Sigmoid colon (tissue), 6 donors: ENCODE measurements at regions not wholly inside any gene's neighbourhood (a gene's known extent, or its start where the extent isn't known, plus 50 kb on each side); places are given as distances from the start of the nearest gene placed in this dataset.

Source experiments
- DNase-seq: peaks from one replicate; pipeline ENCODE4 v3.0.0-alpha.2; 2019
- H3K27ac ChIP-seq, 4 donors: fragments of 200-600 bp; sonication (generic); one replicate each; pipeline ENCODE4 v1.5.1; 2016 to 2019; ENCODE audit warnings: mild to moderate bottlenecking in 1 of 4
- H3K27me3 ChIP-seq, 3 donors: fragments of 200-600 bp; sonication (generic); one replicate each; pipeline ENCODE4 v1.5.1; 2019; ENCODE audit warnings: mild to moderate bottlenecking in 1 of 3
- H3K36me3 ChIP-seq, 4 donors: fragments of 200-600 bp; sonication (generic); one replicate each; pipeline ENCODE4 v1.5.1; 2016 to 2019
- H3K4me1 ChIP-seq, 4 donors: fragments of 200-600 bp; sonication (generic); one replicate each; pipeline ENCODE4 v1.5.1; 2017 to 2019
- H3K4me3 ChIP-seq, 4 donors: fragments of 200-600 bp; sonication (generic); one replicate each; pipeline ENCODE4 v1.5.1; 2017 to 2019; ENCODE audit warnings: mild to moderate bottlenecking in 2 of 4, moderate library complexity in 1 of 4
- H3K9me3 ChIP-seq, 4 donors: fragments of 200-600 bp in 3 of 4; sonication (generic) in 3 of 4; one replicate each; pipeline versions ENCODE4 v1.5.1 to v1.6.1; 2013 to 2019
- CTCF ChIP-seq, 4 experiments: fragments of 450-650 bp in 3 of 4; fragments of 200-600 bp in 1 of 4; IDR thresholded peaks; one replicate each; pipeline ENCODE4 v1.5.1; 2016 to 2019; ENCODE audit warnings: antibody characterized with exemption in 4 of 4, mild to moderate bottlenecking in 3 of 4, moderate library complexity in 2 of 4
- EP300 ChIP-seq, 4 donors: sonication (generic); formaldehyde crosslinking; IDR thresholded peaks; one replicate each; pipeline ENCODE4 v1.6.1; 2017; ENCODE audit warnings: antibody characterized with exemption in 4 of 4
- POLR2A ChIP-seq, 2 donors: fragments of 450-650 bp; IDR thresholded peaks; one replicate each; pipeline ENCODE4 v1.6.1; 2016; ENCODE audit warnings: antibody characterized with exemption in 2 of 2, mild to moderate bottlenecking in 2 of 2, moderate library complexity in 2 of 2
- POLR2AphosphoS5 ChIP-seq, 4 donors: sonication (generic); formaldehyde crosslinking; IDR thresholded peaks; one replicate each; pipeline ENCODE4 v1.6.1; 2017; ENCODE audit warnings: antibody characterized with exemption in 4 of 4
- WGBS, 2 donors: extraction: QIAGEN DNeasy Blood & Tissue Kit; methylation state at CpG; one replicate each; pipeline ENCODE4 v1.1.7; 2013; 5-methylcytosine and 5-hydroxymethylcytosine counted together
- intact Hi-C: fragments of 100-400 bp; cut with DNase I; formaldehyde crosslinking; loops from one replicate; pipeline ENCODE4 v1.15.1; 2023
- donor health status: healthy with polysubstance abuse.
- donor health status: healthy.

- Histone ChIP-seq H3K9me3 (no peaks in the 10 kb centered on the region), H3K27me3 (no peaks in the 10 kb centered on the region), H3K36me3 (no peaks in the 10 kb centered on the region), H3K4me1 (no peaks in the 10 kb centered on the region), H3K4me3 (no peak overlapping the region), H3K27ac (no peak overlapping the region)
- no peak for DNase-seq
- 86 to 90% methylated on average over 3 of the region's 3 CpGs for WGBS, 2 donors
- TF ChIP-seq POLR2AphosphoS5 (IDR thresholded peaks at IDR 0.05) (no peak), POLR2A (IDR thresholded peaks at IDR 0.05) (no peak), CTCF (IDR thresholded peaks at IDR 0.05) (no peak)
- intact Hi-C loops: no loop called here
These were observed 291.3 kb upstream of the ANKRD50 start for GRCh38 chr4:125003840-125004239.

GRCh38 chr4:124997991-124998390 is 285.5 kb upstream of the ANKRD50 start:
- Histone ChIP-seq H3K9me3 (no peaks in the 10 kb centered on the region), H3K36me3 (no peaks in the 10 kb centered on the region), H3K4me3 (no peak overlapping the region), H3K4me1 (no peaks in the 10 kb centered on the region), H3K27ac (no peak overlapping the region), H3K27me3 (no peaks in the 10 kb centered on the region)
- no peak for TF ChIP-seq POLR2A (IDR thresholded peaks at IDR 0.05)
- TF ChIP-seq EP300 (IDR thresholded peaks at IDR 0.05): no peak
- no peak for TF ChIP-seq CTCF (IDR thresholded peaks at IDR 0.05)
- no peak for TF ChIP-seq POLR2AphosphoS5 (IDR thresholded peaks at IDR 0.05)
- DNase-seq: no peak
- intact Hi-C loops: no loop called here

GRCh38 chr4:124997124-124997523 is 284.6 kb upstream of the ANKRD50 start:
- H3K27ac ChIP-seq: no peak overlapping the region
- TF ChIP-seq EP300 (IDR thresholded peaks at IDR 0.05): no peak
- no peak for TF ChIP-seq CTCF (IDR thresholded peaks at IDR 0.05)
- no peak for TF ChIP-seq POLR2AphosphoS5 (IDR thresholded peaks at IDR 0.05)

GRCh38 chr4:124993838-124994237 is 281.3 kb upstream of the ANKRD50 start:
- Histone ChIP-seq H3K36me3 (no peaks in the 10 kb centered on the region), H3K27ac (no peak overlapping the region), H3K4me1 (no peaks in the 10 kb centered on the region), H3K9me3 (no peaks in the 10 kb centered on the region), H3K4me3 (no peak overlapping the region), H3K27me3 (no peaks in the 10 kb centered on the region)
- WGBS, 2 donors: 86 to 88% methylated on average over 2 of the region's 2 CpGs
- intact Hi-C loops: no loop called here
- no peak for TF ChIP-seq POLR2A (IDR thresholded peaks at IDR 0.05)
- no peak for TF ChIP-seq CTCF (IDR thresholded peaks at IDR 0.05)
- no peak for TF ChIP-seq EP300 (IDR thresholded peaks at IDR 0.05)
- no peak for TF ChIP-seq POLR2AphosphoS5 (IDR thresholded peaks at IDR 0.05)
- DNase-seq: no peak

More at GRCh38 chr4:124997124-124997523, 284.6 kb upstream of the ANKRD50 start:
- DNase-seq: no peak
- 64 to 93% methylated on average over 1 of the region's 1 CpG for WGBS, 2 donors
- Histone ChIP-seq H3K4me1 (no peaks in the 10 kb centered on the region), H3K36me3 (no peaks in the 10 kb centered on the region), H3K4me3 (no peak overlapping the region), H3K9me3 (no peaks in the 10 kb centered on the region), H3K27me3 (no peaks in the 10 kb centered on the region)
- intact Hi-C loops: no loop called here

- H3K4me1 ChIP-seq: no peaks in the 10 kb centered on the region
- intact Hi-C loops: no loop called here
- WGBS, 2 donors: 72 to 78% methylated on average over 2 of the region's 2 CpGs
- no peaks in the 10 kb centered on the region for H3K9me3 ChIP-seq
- H3K27me3 ChIP-seq: no peaks in the 10 kb centered on the region
- H3K36me3 ChIP-seq: no peaks in the 10 kb centered on the region
- H3K4me3 ChIP-seq: no peak overlapping the region
- TF ChIP-seq POLR2AphosphoS5 (IDR thresholded peaks at IDR 0.05) (no peak), POLR2A (IDR thresholded peaks at IDR 0.05) (no peak), CTCF (IDR thresholded peaks at IDR 0.05) (no peak), EP300 (IDR thresholded peaks at IDR 0.05) (no peak)
- no peak overlapping the region for H3K27ac ChIP-seq
- no peak for DNase-seq
These were observed 277.9 kb upstream of the ANKRD50 start for GRCh38 chr4:124990398-124990797.
